HCT116 (cell line): ENCODE measurements at regions not wholly inside any gene's neighbourhood (a gene's known extent, or its start where the extent isn't known, plus 50 kb on each side); places are given as distances from the start of the nearest gene placed in this dataset.

ENCODE experiments used
- ATAC-seq: fragments of 200-7000 bp; cut with Tn5 transposase; 2 replicates; pipeline ENCODE4 v1.9.1; 2020; ENCODE audit warnings: mild to moderate bottlenecking, moderate library complexity
- BruUV-seq: library from RNA; stranded (reverse); fragments of 400-500 nt; replicated peaks from 2 replicates; lab custom pipeline; 2021; lab: Mats Ljungman, UMichigan
- CTCF ChIA-PET: fragments of 300-600 bp; sonication (Branson Sonifier 250); formaldehyde crosslinking; loops from one replicate; lab custom pipeline; 2021; ENCODE audit warnings: antibody characterized with exemption; lab: Charles Lee
- POLR2A ChIA-PET: fragments of 300-600, 350-600 bp; sonication (Branson Sonifier 250); formaldehyde crosslinking; loops from one replicate; lab custom pipeline; 2021; ENCODE audit warnings: antibody characterized with exemption; lab: Charles Lee
- RAD21 ChIA-PET, 2 experiments: fragments of 300-600 bp; sonication (Branson Sonifier 250); formaldehyde crosslinking; loops; one replicate each; lab custom pipeline; 2023; ENCODE audit warnings: low total read pairs in 2 of 2; ENCODE audit not compliant: uncharacterized antibody in 2 of 2, unreplicated experiment in 2 of 2, low non-redundant PET in 1 of 2; lab: Charles Lee
- DNase-seq: peaks from one replicate; pipeline ENCODE4 v3.0.0-alpha.2; 2010; ENCODE audit warnings: low read depth, low spot score
- H2AFZ ChIP-seq: fragments of 200-600 bp; shearing (Covaris generic), sonication (generic); 2 replicates; pipeline ENCODE4 v1.6.1; 2017; ENCODE audit warnings: low read depth, mixed run types, mixed read lengths, antibody characterized with exemption, low read length; ENCODE audit not compliant: poor library complexity, severe bottlenecking
- H3K27ac ChIP-seq: 2 replicates; pipeline ENCODE4 v1.5.1; 2012; ENCODE audit warnings: low read depth, low read length
- H3K27me3 ChIP-seq: fragments of 200-600 bp; sonication (generic); 2 replicates; pipeline ENCODE4 v1.6.1; 2016; ENCODE audit warnings: mixed run types, low read length, mixed read lengths; ENCODE audit not compliant: insufficient read depth
- H3K36me3 ChIP-seq, 2 experiments: fragments of 200-500 bp in 1 of 2; fragments of 200-600 bp in 1 of 2; sonication (Bioruptor generic) in 1 of 2; sonication (generic) in 1 of 2; 2 replicates each; pipeline versions ENCODE4 v1.5.1 to v1.6.1; 2014 to 2016; ENCODE audit warnings: low read length in 2 of 2, inconsistent platforms in 1 of 2, mixed read lengths in 1 of 2, mixed run types in 1 of 2; ENCODE audit not compliant: insufficient read depth in 2 of 2, control insufficient read depth in 1 of 2
- H3K4me1 ChIP-seq, 2 experiments: fragments of 200-600 bp in 1 of 2; sonication (generic) in 1 of 2; 2 replicates each; pipeline versions ENCODE4 v1.5.1 to v1.6.1; 2012 to 2017; ENCODE audit warnings: low read length in 2 of 2, inconsistent platforms in 1 of 2, mild to moderate bottlenecking in 1 of 2, mixed read lengths in 1 of 2, mixed run types in 1 of 2, moderate library complexity in 1 of 2; ENCODE audit not compliant: insufficient read depth in 2 of 2, control insufficient read depth in 1 of 2
- H3K4me2 ChIP-seq: fragments of 200-600 bp; sonication (generic); 2 replicates; pipeline ENCODE4 v1.6.1; 2017; ENCODE audit warnings: mixed run types, low read length, mixed read lengths
- H3K4me3 ChIP-seq, 2 experiments: fragments of 200-600 bp in 1 of 2; sonication (generic) in 1 of 2; replicated peaks in 1 of 2; 2 replicates each; pipeline ENCODE4 v1.5.1; 2011 to 2016; ENCODE audit warnings: low read length in 2 of 2, control low read depth in 1 of 2, low read depth in 1 of 2, mild to moderate bottlenecking in 1 of 2, mixed read lengths in 1 of 2, mixed run types in 1 of 2
- H3K79me2 ChIP-seq: fragments of 200-600 bp; sonication (generic); 2 replicates; pipeline ENCODE4 v1.6.1; 2017; ENCODE audit warnings: mild to moderate bottlenecking, mixed run types, low read length, moderate library complexity, mixed read lengths; ENCODE audit not compliant: insufficient read depth
- H3K9ac ChIP-seq: fragments of 200-600 bp; sonication (generic); 2 replicates; pipeline ENCODE4 v1.6.1; 2016; ENCODE audit warnings: low read length, mixed read lengths
- H3K9me2 ChIP-seq: fragments of 200-600 bp; sonication (generic), shearing (Covaris generic); 2 replicates; pipeline ENCODE4 v1.6.1; 2017; ENCODE audit warnings: mixed run types, mild to moderate bottlenecking, moderate library complexity; ENCODE audit not compliant: insufficient read depth
- H3K9me3 ChIP-seq, 2 experiments: fragments of 200-500 bp in 1 of 2; fragments of 200-600 bp in 1 of 2; sonication (Bioruptor generic) in 1 of 2; sonication (generic) in 1 of 2; 2 replicates each; pipeline ENCODE4 v1.6.1; 2014 to 2017; ENCODE audit warnings: low read length in 2 of 2, mixed read lengths in 2 of 2, inconsistent platforms in 1 of 2, low read depth in 1 of 2, mild to moderate bottlenecking in 1 of 2, mixed run types in 1 of 2, moderate library complexity in 1 of 2; ENCODE audit not compliant: control insufficient read depth in 1 of 2, insufficient read depth in 1 of 2
- H4K20me1 ChIP-seq: fragments of 200-600 bp; sonication (generic), shearing (Covaris generic); 2 replicates; pipeline ENCODE4 v1.6.1; 2017; ENCODE audit warnings: mixed run types, mild to moderate bottlenecking, moderate library complexity; ENCODE audit not compliant: insufficient read depth
- ATF3 ChIP-seq: IDR thresholded peaks from 2 replicates; pipeline ENCODE4 v1.6.1; 2012
- CEBPB ChIP-seq: IDR thresholded peaks from 2 replicates; pipeline ENCODE4 v1.6.1; 2012; ENCODE audit warnings: low read depth
- EGR1 ChIP-seq: IDR thresholded peaks from 2 replicates; pipeline ENCODE4 v1.6.1; 2012; ENCODE audit warnings: low read depth
- EZH2 ChIP-seq: fragments of 200-600 bp; sonication (generic); IDR thresholded peaks from 2 replicates; pipeline ENCODE4 v1.6.1; 2017; ENCODE audit warnings: antibody characterized with exemption, mixed run types
- EZH2phosphoT487 ChIP-seq: fragments of 200-600 bp; IDR thresholded peaks from 2 replicates; pipeline ENCODE4 v1.6.1; 2018; ENCODE audit warnings: antibody characterized with exemption, borderline replicate concordance
- FOSL1 ChIP-seq: IDR thresholded peaks from 2 replicates; pipeline ENCODE4 v1.6.1; 2012; ENCODE audit warnings: low read depth
- JUND ChIP-seq: IDR thresholded peaks from 2 replicates; pipeline ENCODE4 v1.6.1; 2012
- REST ChIP-seq: IDR thresholded peaks from 2 replicates; pipeline ENCODE4 v1.6.1; 2012; ENCODE audit warnings: low read depth
- SP1 ChIP-seq: IDR thresholded peaks from 2 replicates; pipeline ENCODE4 v1.6.1; 2012; ENCODE audit warnings: low read depth
- TCF7L2 ChIP-seq: IDR thresholded peaks from 2 replicates; pipeline ENCODE4 v1.7.0; 2011; ENCODE audit warnings: borderline replicate concordance, inconsistent platforms; ENCODE audit not compliant: insufficient read depth, insufficient read length; ENCODE audit errors: extremely low read depth
- YY1 ChIP-seq: IDR thresholded peaks from 2 replicates; pipeline ENCODE4 v1.6.1; 2011; ENCODE audit warnings: low read length, low read depth, moderate library complexity, mild to moderate bottlenecking; ENCODE audit not compliant: insufficient replicate concordance; ENCODE audit errors: extremely low read depth
- ZFX ChIP-seq: fragments of 450-650 bp; IDR thresholded peaks from 2 replicates; pipeline ENCODE4 v1.6.1; 2017
- intact Hi-C: fragments of 100-400 bp; cut with micrococcal nuclease; formaldehyde crosslinking; loops from 2 replicates; pipeline ENCODE4 v1.10.0; 2022
- TF ChIP-seq, protein P1 (sequence below): IDR thresholded peaks from 2 replicates; pipeline ENCODE4 v1.6.1; 2011; ENCODE audit warnings: mild to moderate bottlenecking, low read length, moderate library complexity; ENCODE audit not compliant: insufficient replicate concordance; ENCODE audit errors: extremely low read depth

DNA sequence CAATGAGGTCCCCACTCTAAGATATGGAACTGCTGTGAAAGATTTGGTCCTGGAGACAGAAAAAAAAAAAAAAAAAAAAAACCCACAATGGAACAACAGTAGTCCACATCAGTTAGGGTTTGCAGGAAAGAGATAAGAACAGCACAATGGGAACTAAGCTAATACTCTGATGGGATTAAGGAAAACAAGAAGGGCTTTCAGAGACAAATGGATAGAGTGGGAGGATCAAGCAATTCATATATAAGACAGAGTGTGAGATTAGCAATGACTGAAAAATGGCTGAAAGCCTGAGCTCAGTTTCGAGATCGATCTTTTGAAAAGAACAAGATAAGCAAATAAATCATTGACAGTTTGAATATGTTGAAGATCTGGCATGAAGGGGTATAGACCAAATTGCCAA is 188.4 kb upstream of the TRPC5 start:
- Histone ChIP-seq H3K9me2 (no peaks in the 10 kb centered on the region), H3K27me3 (no peaks in the 10 kb centered on the region), H3K9me3 (no peaks in the 10 kb centered on the region), H3K4me3 (no peak overlapping the region), H3K27ac (no peak overlapping the region), H3K36me3 (no peaks in the 10 kb centered on the region), H3K4me1 (no peaks in the 10 kb centered on the region), H4K20me1 (no peaks in the 10 kb centered on the region), H3K79me2 (no peaks in the 10 kb centered on the region), H2AFZ (no peak overlapping the region), H3K9ac (no peak overlapping the region), H3K4me2 (no peak overlapping the region)
- no peak for DNase-seq
- BruUV-seq: no TSS peak
- intact Hi-C loops: no loop called here
- TF ChIP-seq EZH2phosphoT487 (no peak), TCF7L2 (no peak), ATF3 (no peak), SP1 (no peak), JUND (no peak), YY1 (no peak), ZFX (no peak), FOSL1 (no peak), CEBPB (no peak), EGR1 (no peak), EZH2 (no peak), REST (no peak)
- TF ChIP-seq, protein P1, sequence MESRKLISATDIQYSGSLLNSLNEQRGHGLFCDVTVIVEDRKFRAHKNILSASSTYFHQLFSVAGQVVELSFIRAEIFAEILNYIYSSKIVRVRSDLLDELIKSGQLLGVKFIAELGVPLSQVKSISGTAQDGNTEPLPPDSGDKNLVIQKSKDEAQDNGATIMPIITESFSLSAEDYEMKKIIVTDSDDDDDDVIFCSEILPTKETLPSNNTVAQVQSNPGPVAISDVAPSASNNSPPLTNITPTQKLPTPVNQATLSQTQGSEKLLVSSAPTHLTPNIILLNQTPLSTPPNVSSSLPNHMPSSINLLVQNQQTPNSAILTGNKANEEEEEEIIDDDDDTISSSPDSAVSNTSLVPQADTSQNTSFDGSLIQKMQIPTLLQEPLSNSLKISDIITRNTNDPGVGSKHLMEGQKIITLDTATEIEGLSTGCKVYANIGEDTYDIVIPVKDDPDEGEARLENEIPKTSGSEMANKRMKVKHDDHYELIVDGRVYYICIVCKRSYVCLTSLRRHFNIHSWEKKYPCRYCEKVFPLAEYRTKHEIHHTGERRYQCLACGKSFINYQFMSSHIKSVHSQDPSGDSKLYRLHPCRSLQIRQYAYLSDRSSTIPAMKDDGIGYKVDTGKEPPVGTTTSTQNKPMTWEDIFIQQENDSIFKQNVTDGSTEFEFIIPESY: no peak
- ChIA-PET RAD21 (no interaction called here), CTCF (no interaction called here), POLR2A (no interaction called here)
- no peak for ATAC-seq
